OCI-LY7 (cell line): ENCODE measurements at regions not wholly inside any gene's neighbourhood (a gene's known extent, or its start where the extent isn't known, plus 50 kb on each side); places are given as distances from the start of the nearest gene placed in this dataset.

ENCODE experiments used
- BruUV-seq: library from RNA; stranded (reverse); fragments of 400-500 nt; replicated peaks from 2 replicates; lab custom pipeline; 2021; lab: Mats Ljungman, UMichigan
- CTCF ChIA-PET: fragments of 300-600 bp; sonication (Branson Sonifier 250); formaldehyde crosslinking; loops from one replicate; lab custom pipeline; 2022; ENCODE audit warnings: antibody characterized with exemption; ENCODE audit not compliant: unreplicated experiment; lab: Charles Lee
- POLR2A ChIA-PET: fragments of 300-600 bp; sonication (Branson Sonifier 250); formaldehyde crosslinking; loops from one replicate; lab custom pipeline; 2022; ENCODE audit warnings: antibody characterized with exemption; lab: Charles Lee
- DNase-seq: peaks from one replicate; pipeline ENCODE4 v3.0.0-alpha.2; 2015; ENCODE audit warnings: low spot score
- H2AFZ ChIP-seq: fragments of 200-600 bp; sonication (generic), shearing (Covaris generic); 2 replicates; pipeline ENCODE4 v1.6.1; 2014; ENCODE audit warnings: mild to moderate bottlenecking, antibody characterized with exemption, low read length, moderate library complexity
- H3K27ac ChIP-seq: fragments of 200-600 bp; sonication (generic); 2 replicates; pipeline ENCODE4 v1.5.1; 2014; ENCODE audit warnings: mixed run types, low read depth, mild to moderate bottlenecking, moderate library complexity, low read length, inconsistent platforms; ENCODE audit not compliant: poor library complexity, severe bottlenecking
- H3K36me3 ChIP-seq: fragments of 200-600 bp; sonication (generic); 2 replicates; pipeline ENCODE4 v1.6.1; 2014; ENCODE audit warnings: mild to moderate bottlenecking, antibody characterized with exemption, low read length, moderate library complexity, mixed read lengths; ENCODE audit not compliant: insufficient read depth
- H3K4me1 ChIP-seq: fragments of 200-600 bp; sonication (generic); 2 replicates; pipeline ENCODE4 v1.5.1; 2014; ENCODE audit warnings: mild to moderate bottlenecking, low read length; ENCODE audit not compliant: insufficient read depth, poor library complexity, severe bottlenecking
- H3K4me2 ChIP-seq: fragments of 200-600 bp; sonication (generic); 2 replicates; pipeline ENCODE4 v1.6.1; 2014; ENCODE audit warnings: mild to moderate bottlenecking, low read length
- H3K4me3 ChIP-seq: fragments of 200-600 bp; sonication (generic); 2 replicates; pipeline ENCODE4 v1.5.1; 2014; ENCODE audit warnings: mild to moderate bottlenecking, low read depth, low read length; ENCODE audit not compliant: poor library complexity, severe bottlenecking
- H3K79me2 ChIP-seq: fragments of 200-600 bp; sonication (generic); 2 replicates; pipeline ENCODE4 v1.6.1; 2016; ENCODE audit warnings: low read depth, mild to moderate bottlenecking, low read length, moderate library complexity, mixed read lengths; ENCODE audit not compliant: insufficient read depth
- H3K9me2 ChIP-seq: fragments of 200-600 bp; sonication (generic); 2 replicates; pipeline ENCODE4 v1.6.1; 2016; ENCODE audit warnings: mild to moderate bottlenecking, low read length, mixed read lengths; ENCODE audit not compliant: insufficient read depth
- H3K9me3 ChIP-seq: fragments of 200-600 bp; sonication (generic); 2 replicates; pipeline ENCODE4 v1.6.1; 2014; ENCODE audit warnings: mild to moderate bottlenecking, mixed run types, low read length, mixed read lengths
- H4K20me1 ChIP-seq: fragments of 200-600 bp; sonication (generic); 2 replicates; pipeline ENCODE4 v1.6.1; 2014; ENCODE audit warnings: mild to moderate bottlenecking, antibody characterized with exemption, low read length, moderate library complexity, mixed read lengths; ENCODE audit not compliant: insufficient read depth
- CTCF ChIP-seq: fragments of 200-600 bp; sonication (generic); conservative IDR thresholded peaks from 2 replicates; pipeline ENCODE4 v1.5.1; 2014; ENCODE audit warnings: mild to moderate bottlenecking, antibody characterized with exemption, low read length, moderate library complexity, mixed read lengths
- EZH2phosphoT487 ChIP-seq: fragments of 200-600 bp; sonication (generic); IDR thresholded peaks from 2 replicates; pipeline ENCODE4 v1.6.1; 2018; ENCODE audit warnings: low read depth, borderline replicate concordance, mild to moderate bottlenecking, mixed run types, antibody characterized with exemption, low read length, moderate library complexity, mixed read lengths
- intact Hi-C: fragments of 100-400 bp; cut with micrococcal nuclease; formaldehyde crosslinking; loops from one replicate; pipeline ENCODE4 v1.10.0; 2022; ENCODE audit not compliant: unreplicated experiment

DNA sequence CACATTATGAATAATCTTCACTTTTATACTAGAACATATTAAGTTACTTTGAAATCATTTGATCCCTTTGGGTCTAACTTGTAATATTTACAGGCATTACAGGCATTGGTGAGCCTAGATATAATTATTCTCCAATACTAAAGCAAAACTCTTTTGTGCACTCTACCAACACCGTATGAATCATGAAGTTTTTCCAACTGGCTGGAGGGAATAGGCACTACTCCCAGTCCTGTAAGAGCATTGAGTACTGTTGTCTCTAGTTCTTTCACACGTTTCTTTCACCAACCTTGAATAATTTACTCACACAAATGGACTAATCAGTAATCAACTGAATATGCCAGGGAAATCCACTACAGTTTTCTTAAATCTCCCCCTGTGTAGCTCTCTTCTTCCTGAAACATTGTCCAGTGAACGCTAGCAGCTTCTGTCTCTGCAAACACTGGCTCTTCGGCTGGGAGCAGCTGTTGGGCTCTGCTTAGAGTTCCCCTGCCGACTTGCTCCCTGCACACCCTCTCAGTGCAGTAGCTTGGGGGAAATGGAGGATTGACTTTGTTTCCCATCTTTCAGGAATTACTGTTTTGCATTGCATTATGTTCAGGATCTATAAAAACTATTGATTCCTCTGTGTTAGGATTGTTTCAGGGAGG is 476.7 kb downstream of the RFC3 start:
- intact Hi-C loops, result no loop called here
- H3K4me3 ChIP-seq, result no peak overlapping the region
- no peak for DNase-seq
- H3K4me2 ChIP-seq, result no peak overlapping the region
- H3K27ac ChIP-seq, result no peak overlapping the region
- no peaks in the 10 kb centered on the region for H3K9me2 ChIP-seq
- H3K4me1 ChIP-seq, result no peaks in the 10 kb centered on the region
- TF ChIP-seq CTCF (no peak), EZH2phosphoT487 (no peak)
- no peaks in the 10 kb centered on the region for H4K20me1 ChIP-seq
- no peaks in the 10 kb centered on the region for H3K36me3 ChIP-seq
- H2AFZ ChIP-seq, result no peak overlapping the region
- POLR2A ChIA-PET, result interaction anchor here (0.7 kb wide), 1 partner anchor 16 kb away, joined by 3 read pairs; no protein-coding TSS in a partner anchor
- CTCF ChIA-PET, result no interaction called here
- H3K9me3 ChIP-seq, result no peaks in the 10 kb centered on the region
- no TSS peak for BruUV-seq
- H3K79me2 ChIP-seq, result no peaks in the 10 kb centered on the region

DNA sequence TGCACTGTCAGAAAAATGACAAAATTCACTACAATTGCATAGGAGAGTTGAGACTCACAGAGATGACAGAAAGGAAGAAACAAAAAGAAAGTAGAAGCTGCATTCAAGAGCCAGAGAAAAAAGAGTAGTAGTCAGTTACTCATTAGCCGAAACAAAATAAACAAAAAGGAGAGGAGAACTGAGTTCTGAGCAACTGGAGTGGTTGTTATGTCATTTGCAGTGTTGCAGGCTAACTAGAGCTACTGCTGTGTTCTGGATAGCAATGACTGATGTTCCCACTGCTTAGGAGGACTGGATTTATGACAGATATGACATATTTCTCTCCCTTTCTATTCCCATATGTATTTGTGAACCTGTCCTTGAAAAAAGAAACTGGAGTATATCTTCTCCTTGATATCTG is 482.6 kb downstream of the RFC3 start:
- intact Hi-C loops, result no loop called here
- POLR2A ChIA-PET, result no interaction called here
- no peaks in the 10 kb centered on the region for H3K9me2 ChIP-seq
- no peaks in the 10 kb centered on the region for H3K79me2 ChIP-seq
- BruUV-seq, result no TSS peak
- no peak overlapping the region for H3K4me2 ChIP-seq
- H2AFZ ChIP-seq, result no peak overlapping the region
- DNase-seq, result no peak
- no peaks in the 10 kb centered on the region for H3K36me3 ChIP-seq
- no peak overlapping the region for H3K4me3 ChIP-seq
- no peaks in the 10 kb centered on the region for H4K20me1 ChIP-seq
- no peak for TF ChIP-seq CTCF
- no peak for TF ChIP-seq EZH2phosphoT487
- H3K4me1 ChIP-seq, result no peaks in the 10 kb centered on the region
- CTCF ChIA-PET, result no interaction called here
- no peaks in the 10 kb centered on the region for H3K9me3 ChIP-seq
- no peak overlapping the region for H3K27ac ChIP-seq

DNA sequence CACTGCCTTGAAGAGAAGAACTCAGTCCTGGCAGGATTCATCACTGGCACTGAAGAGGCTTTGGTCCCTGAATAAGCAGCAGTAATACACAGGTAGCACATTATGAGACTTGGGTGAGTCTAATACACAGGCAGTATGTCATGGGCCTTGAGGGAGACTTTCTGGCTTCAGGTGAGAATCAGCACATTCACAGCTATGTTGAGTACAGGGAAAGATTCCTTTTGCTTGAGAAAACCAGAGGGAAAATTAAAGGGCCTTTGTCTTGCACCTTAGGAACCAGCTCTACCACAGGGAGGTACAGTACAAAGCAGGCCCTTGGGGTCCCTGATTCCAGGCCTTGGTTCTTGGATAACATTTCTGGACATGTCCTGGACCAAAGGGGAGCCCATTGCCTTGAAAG is 484.6 kb downstream of the RFC3 start:
- intact Hi-C loops, result no loop called here
- POLR2A ChIA-PET, result no interaction called here

More for the DNA sequence above, 484.6 kb downstream of the RFC3 start:
- H3K79me2 ChIP-seq, result no peaks in the 10 kb centered on the region
- H3K4me2 ChIP-seq, result no peak overlapping the region
- H3K36me3 ChIP-seq, result no peaks in the 10 kb centered on the region
- H2AFZ ChIP-seq, result no peak overlapping the region
- no peaks in the 10 kb centered on the region for H4K20me1 ChIP-seq
- no peaks in the 10 kb centered on the region for H3K9me2 ChIP-seq
- no peak overlapping the region for H3K27ac ChIP-seq
- BruUV-seq, result no TSS peak
- no peaks in the 10 kb centered on the region for H3K4me1 ChIP-seq
- CTCF ChIA-PET, result no interaction called here
- TF ChIP-seq EZH2phosphoT487, result no peak
- TF ChIP-seq CTCF, result no peak
- DNase-seq, result no peak
- H3K4me3 ChIP-seq, result no peak overlapping the region
- no peaks in the 10 kb centered on the region for H3K9me3 ChIP-seq
